ENCODE measurements at regions not wholly inside any gene's neighbourhood (a gene's known extent, or its start where the extent isn't known, plus 50 kb on each side); places are given as distances from the start of the nearest gene placed in this dataset.

DNA sequence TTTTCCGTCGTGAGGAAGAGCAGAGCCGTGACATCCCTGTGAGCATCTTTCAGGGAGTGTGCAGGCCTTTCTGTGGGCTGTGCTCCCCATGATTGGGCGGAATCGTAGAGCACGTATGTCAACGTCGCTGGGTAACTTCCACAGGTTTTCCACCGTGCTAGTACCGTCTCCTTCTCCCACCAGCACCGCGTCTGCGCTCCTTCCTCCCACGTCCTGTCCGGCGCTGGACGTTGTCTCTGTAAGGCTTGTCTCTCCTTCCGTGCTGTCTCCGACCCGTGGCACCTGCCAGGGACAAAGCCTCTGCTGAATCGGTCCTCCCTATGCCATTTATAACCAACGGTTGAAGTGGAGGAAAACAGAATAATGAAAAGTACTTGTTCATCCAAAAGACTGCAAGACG lies 386.7 kb downstream of the BRD1 start:
- H3K9me2 ChIP-seq (replicated peaks; ENCODE audit: low read depth, low read length) = no peaks in the 10 kb centered on the region
- H3K9ac ChIP-seq (ENCODE audit: low read depth, low read length, poor library complexity, severe bottlenecking) = no peak overlapping the region
- no peaks in the 10 kb centered on the region for H3K27me3 ChIP-seq (ENCODE audit: insufficient read depth, low read length, poor library complexity, severe bottlenecking)
- no peaks in the 10 kb centered on the region for H3F3A ChIP-seq (ENCODE audit: low read depth)
- TF ChIP-seq, protein P1, sequence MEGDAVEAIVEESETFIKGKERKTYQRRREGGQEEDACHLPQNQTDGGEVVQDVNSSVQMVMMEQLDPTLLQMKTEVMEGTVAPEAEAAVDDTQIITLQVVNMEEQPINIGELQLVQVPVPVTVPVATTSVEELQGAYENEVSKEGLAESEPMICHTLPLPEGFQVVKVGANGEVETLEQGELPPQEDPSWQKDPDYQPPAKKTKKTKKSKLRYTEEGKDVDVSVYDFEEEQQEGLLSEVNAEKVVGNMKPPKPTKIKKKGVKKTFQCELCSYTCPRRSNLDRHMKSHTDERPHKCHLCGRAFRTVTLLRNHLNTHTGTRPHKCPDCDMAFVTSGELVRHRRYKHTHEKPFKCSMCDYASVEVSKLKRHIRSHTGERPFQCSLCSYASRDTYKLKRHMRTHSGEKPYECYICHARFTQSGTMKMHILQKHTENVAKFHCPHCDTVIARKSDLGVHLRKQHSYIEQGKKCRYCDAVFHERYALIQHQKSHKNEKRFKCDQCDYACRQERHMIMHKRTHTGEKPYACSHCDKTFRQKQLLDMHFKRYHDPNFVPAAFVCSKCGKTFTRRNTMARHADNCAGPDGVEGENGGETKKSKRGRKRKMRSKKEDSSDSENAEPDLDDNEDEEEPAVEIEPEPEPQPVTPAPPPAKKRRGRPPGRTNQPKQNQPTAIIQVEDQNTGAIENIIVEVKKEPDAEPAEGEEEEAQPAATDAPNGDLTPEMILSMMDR (conservative IDR thresholded peaks at IDR 0.05; ENCODE audit: low read length) = no peak
- no peak for TF ChIP-seq EZH2phosphoT487 (IDR thresholded peaks at IDR 0.05; ENCODE audit: borderline replicate concordance)
- H3K4me1 ChIP-seq (ENCODE audit: insufficient read depth, low read length, poor library complexity, severe bottlenecking) = no peaks in the 10 kb centered on the region
- no peak overlapping the region for H3K4me3 ChIP-seq (ENCODE audit: low read length, poor library complexity, severe bottlenecking)
- no peaks in the 10 kb centered on the region for H3K9me3 ChIP-seq (ENCODE audit: insufficient read depth, low read depth, low read length)
- no peaks in the 10 kb centered on the region for H4K20me1 ChIP-seq (ENCODE audit: insufficient read depth, low read length, poor library complexity, severe bottlenecking)
- H3K36me3 ChIP-seq (ENCODE audit: insufficient read depth, low read length) = no peaks in the 10 kb centered on the region; the same call in 1 of the 2 replicates
- no peaks in the 10 kb centered on the region for H3K79me2 ChIP-seq (ENCODE audit: insufficient read depth, low read length)
- H2AFZ ChIP-seq (ENCODE audit: low read length) = no peak overlapping the region
- no peak overlapping the region for H3K4me2 ChIP-seq (ENCODE audit: low read depth, low read length, poor library complexity, severe bottlenecking)

DNA sequence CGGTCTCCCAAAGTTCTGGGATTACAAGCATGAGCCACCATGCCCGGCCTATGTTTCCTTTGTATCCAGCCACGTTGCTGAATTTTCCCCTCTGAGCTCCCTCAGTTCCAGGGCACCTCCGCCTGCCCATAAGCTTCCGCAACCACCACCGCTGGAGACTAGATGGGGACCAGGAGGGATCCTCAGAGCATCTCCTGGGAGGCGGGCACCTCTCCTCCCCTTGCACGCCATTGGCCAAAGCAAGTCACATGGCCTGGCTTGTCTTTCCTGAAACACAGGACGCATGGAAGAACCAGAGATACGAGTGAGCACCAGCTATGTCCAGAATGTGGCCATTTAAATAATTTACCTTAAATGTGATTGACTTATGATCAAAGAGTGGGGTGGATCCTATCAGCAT lies 388.3 kb downstream of the BRD1 start:
- Histone ChIP-seq H3K9me3 (ENCODE audit: insufficient read depth, low read depth, low read length) (no peaks in the 10 kb centered on the region; the same call in 1 of the 2 replicates), H3K4me1 (ENCODE audit: insufficient read depth, low read length, poor library complexity, severe bottlenecking) (no peaks in the 10 kb centered on the region), H3K36me3 (ENCODE audit: insufficient read depth, low read length) (no peaks in the 10 kb centered on the region; the same call in 1 of the 2 replicates), H3F3A (ENCODE audit: low read depth) (no peaks in the 10 kb centered on the region), H4K20me1 (ENCODE audit: insufficient read depth, low read length, poor library complexity, severe bottlenecking) (no peaks in the 10 kb centered on the region), H3K9ac (ENCODE audit: low read depth, low read length, poor library complexity, severe bottlenecking) (no peak overlapping the region), H2AFZ (ENCODE audit: low read length) (no peak overlapping the region), H3K9me2 (replicated peaks; ENCODE audit: low read depth, low read length) (no peaks in the 10 kb centered on the region), H3K4me3 (ENCODE audit: low read length, poor library complexity, severe bottlenecking) (no peak overlapping the region), H3K79me2 (ENCODE audit: insufficient read depth, low read length) (no peaks in the 10 kb centered on the region), H3K27me3 (ENCODE audit: insufficient read depth, low read length, poor library complexity, severe bottlenecking) (no peaks in the 10 kb centered on the region), H3K4me2 (ENCODE audit: low read depth, low read length, poor library complexity, severe bottlenecking) (no peak overlapping the region)
- TF ChIP-seq, protein P1 (conservative IDR thresholded peaks at IDR 0.05; ENCODE audit: low read length) = no peak
- no peak for TF ChIP-seq EZH2phosphoT487 (IDR thresholded peaks at IDR 0.05; ENCODE audit: borderline replicate concordance)

GRCh38 chr22:49437956-49438355 lies 389.7 kb downstream of the BRD1 start:
- Histone ChIP-seq H3K9me2 (replicated peaks; ENCODE audit: low read depth, low read length) (no peaks in the 10 kb centered on the region), H3F3A (ENCODE audit: low read depth) (no peaks in the 10 kb centered on the region), H3K9me3 (ENCODE audit: insufficient read depth, low read depth, low read length) (no peaks in the 10 kb centered on the region; the same call in 1 of the 2 replicates), H3K4me3 (ENCODE audit: low read length, poor library complexity, severe bottlenecking) (no peak overlapping the region), H3K9ac (ENCODE audit: low read depth, low read length, poor library complexity, severe bottlenecking) (no peak overlapping the region), H3K27me3 (ENCODE audit: insufficient read depth, low read length, poor library complexity, severe bottlenecking) (no peaks in the 10 kb centered on the region), H2AFZ (ENCODE audit: low read length) (no peak overlapping the region), H3K79me2 (ENCODE audit: insufficient read depth, low read length) (no peaks in the 10 kb centered on the region), H3K36me3 (ENCODE audit: insufficient read depth, low read length) (no peaks in the 10 kb centered on the region; the same call in 1 of the 2 replicates), H3K4me1 (ENCODE audit: insufficient read depth, low read length, poor library complexity, severe bottlenecking) (no peaks in the 10 kb centered on the region), H4K20me1 (ENCODE audit: insufficient read depth, low read length, poor library complexity, severe bottlenecking) (no peaks in the 10 kb centered on the region), H3K4me2 (ENCODE audit: low read depth, low read length, poor library complexity, severe bottlenecking) (no peak overlapping the region)
- TF ChIP-seq, protein P1 (conservative IDR thresholded peaks at IDR 0.05; ENCODE audit: low read length) = no peak
- TF ChIP-seq EZH2phosphoT487 (IDR thresholded peaks at IDR 0.05; ENCODE audit: borderline replicate concordance) = no peak
